Natural killer cell treated with Interleukin-12 subunit alpha and Interleukin-12 subunit beta and Interleukin-15 and Interleukin-18, amount 100 ng/mL, for 72 hours (primary cell): ENCODE measurements at regions not wholly inside any gene's neighbourhood (a gene's known extent, or its start where the extent isn't known, plus 50 kb on each side); places are given as distances from the start of the nearest gene placed in this dataset.

Source experiments
- ATAC-seq, 2 donors: fragments of 150-1000 bp; cut with Tn5 transposase in 1 of 2; sonication (Bioruptor Pico), chemical (Tn5 transposase) in 1 of 2; 2 replicates each; pipeline ENCODE4 v1.10.0; 2021
- DNase-seq: peaks from one replicate; pipeline ENCODE4 v3.0.0; 2022; ENCODE audit warnings: low spot score
- H3K27ac Mint-ChIP-seq, 2 donors: 1 replicate in 1 of 2; 2 replicates in 1 of 2; pipeline ENCODE4 v1.8.0; 2022; ENCODE audit warnings: mixed read lengths in 2 of 2, mild to moderate bottlenecking in 1 of 2, moderate library complexity in 1 of 2
- H3K27me3 Mint-ChIP-seq, 2 donors: 1 replicate in 1 of 2; 2 replicates in 1 of 2; pipeline ENCODE4 v1.8.0; 2022; ENCODE audit warnings: mixed read lengths in 2 of 2
- H3K36me3 Mint-ChIP-seq: one replicate; pipeline ENCODE4 v1.8.0; 2022; ENCODE audit warnings: mixed read lengths
- H3K4me1 Mint-ChIP-seq, 2 donors: 1 replicate in 1 of 2; 2 replicates in 1 of 2; pipeline ENCODE4 v1.8.0; 2022; ENCODE audit warnings: low read depth in 2 of 2, mixed read lengths in 2 of 2, mild to moderate bottlenecking in 1 of 2
- H3K4me3 Mint-ChIP-seq: one replicate; pipeline ENCODE4 v1.8.0; 2022; ENCODE audit warnings: mixed read lengths
- H3K9me3 Mint-ChIP-seq: 2 replicates; pipeline ENCODE4 v1.8.0; 2022; ENCODE audit warnings: mixed read lengths

- H3K9me3 Mint-ChIP-seq: no peaks in the 10 kb centered on the region
- no peak for DNase-seq
- H3K27me3 Mint-ChIP-seq: peaks cover 9 to 38% of the 10 kb centered on the region in 2 donors
- H3K27ac Mint-ChIP-seq: no peak overlapping the region
- no peak overlapping the region for H3K4me3 Mint-ChIP-seq
- H3K4me1 Mint-ChIP-seq: no peaks in the 10 kb centered on the region
- H3K36me3 Mint-ChIP-seq: no peaks in the 10 kb centered on the region
- ATAC-seq: no peak
These were observed 158.6 kb upstream of the LYZL1 start for GRCh38 chr10:29130190-29130673.

- no peak overlapping the region for H3K4me3 Mint-ChIP-seq
- ATAC-seq: no peak
- no peak for DNase-seq
- H3K27me3 Mint-ChIP-seq: peaks cover 9 to 37% of the 10 kb centered on the region in 2 donors
- no peaks in the 10 kb centered on the region for H3K36me3 Mint-ChIP-seq
- H3K27ac Mint-ChIP-seq: no peak overlapping the region
- H3K9me3 Mint-ChIP-seq: no peaks in the 10 kb centered on the region
- H3K4me1 Mint-ChIP-seq: no peaks in the 10 kb centered on the region
These were observed 156.8 kb upstream of the LYZL1 start for GRCh38 chr10:29131952-29132547.

GRCh38 chr10:29132551-29133111 is 156.2 kb upstream of the LYZL1 start:
- Mint-ChIP-seq H3K36me3 (no peaks in the 10 kb centered on the region), H3K9me3 (no peaks in the 10 kb centered on the region), H3K4me3 (no peak overlapping the region), H3K27ac (no peak overlapping the region), H3K4me1 (no peaks in the 10 kb centered on the region), H3K27me3 (peaks cover 7 to 37% of the 10 kb centered on the region in 2 donors)
- no peak for DNase-seq
- no peak for ATAC-seq

- no peaks in the 10 kb centered on the region for H3K4me1 Mint-ChIP-seq
- DNase-seq: no peak
- H3K4me3 Mint-ChIP-seq: no peak overlapping the region
- no peaks in the 10 kb centered on the region for H3K36me3 Mint-ChIP-seq
- ATAC-seq: no peak
- H3K27ac Mint-ChIP-seq: no peak overlapping the region
- H3K9me3 Mint-ChIP-seq: no peaks in the 10 kb centered on the region
- peaks cover 4 to 31% of the 10 kb centered on the region in 2 donors for H3K27me3 Mint-ChIP-seq
These were observed 153.5 kb upstream of the LYZL1 start for GRCh38 chr10:29135337-29135736.

- ATAC-seq: no peak
- H3K4me1 Mint-ChIP-seq: no peaks in the 10 kb centered on the region
- H3K4me3 Mint-ChIP-seq: no peak overlapping the region
- H3K36me3 Mint-ChIP-seq: no peaks in the 10 kb centered on the region
- no peak for DNase-seq
- no peaks in the 10 kb centered on the region for H3K9me3 Mint-ChIP-seq
- no peak overlapping the region for H3K27ac Mint-ChIP-seq
- H3K27me3 Mint-ChIP-seq: peaks cover 8 to 36% of the 10 kb centered on the region in 2 donors
These were observed 152.5 kb upstream of the LYZL1 start for GRCh38 chr10:29136411-29136810.

- Mint-ChIP-seq H3K9me3 (no peaks in the 10 kb centered on the region), H3K36me3 (no peaks in the 10 kb centered on the region), H3K4me3 (no peak overlapping the region)
These were observed 148.7 kb upstream of the LYZL1 start for GRCh38 chr10:29140151-29140550.

GRCh38 chr10:29140991-29141390 is 147.9 kb upstream of the LYZL1 start:
- Mint-ChIP-seq H3K9me3 (no peaks in the 10 kb centered on the region), H3K4me3 (no peak overlapping the region), H3K27ac (no peak overlapping the region), H3K4me1 (no peaks in the 10 kb centered on the region), H3K27me3 (peaks cover 13 to 44% of the 10 kb centered on the region in 2 donors), H3K36me3 (no peaks in the 10 kb centered on the region)
- ATAC-seq (no peak), DNase-seq (no peak)

More at GRCh38 chr10:29140151-29140550, 148.7 kb upstream of the LYZL1 start:
- Mint-ChIP-seq H3K4me1 (no peaks in the 10 kb centered on the region), H3K27ac (no peak overlapping the region), H3K27me3 (peaks cover 13 to 44% of the 10 kb centered on the region in 2 donors)
- DNase-seq (no peak), ATAC-seq (no peak)

GRCh38 chr10:29141761-29142160 is 147.1 kb upstream of the LYZL1 start:
- DNase-seq: no peak

GRCh38 chr10:29142516-29143314 is 146.2 kb upstream of the LYZL1 start:
- ATAC-seq: no peak
- Mint-ChIP-seq H3K36me3 (no peaks in the 10 kb centered on the region), H3K4me3 (no peak overlapping the region), H3K27me3 (peaks cover 15 to 36% of the 10 kb centered on the region in 2 donors), H3K9me3 (no peaks in the 10 kb centered on the region), H3K4me1 (no peaks in the 10 kb centered on the region), H3K27ac (no peak overlapping the region)
- DNase-seq: no peak

More at GRCh38 chr10:29141761-29142160, 147.1 kb upstream of the LYZL1 start:
- H3K9me3 Mint-ChIP-seq: no peaks in the 10 kb centered on the region
- no peaks in the 10 kb centered on the region for H3K36me3 Mint-ChIP-seq
- no peak overlapping the region for H3K27ac Mint-ChIP-seq
- H3K4me3 Mint-ChIP-seq: no peak overlapping the region
- ATAC-seq: no peak
- peaks cover 16 to 40% of the 10 kb centered on the region in 2 donors for H3K27me3 Mint-ChIP-seq
- no peaks in the 10 kb centered on the region for H3K4me1 Mint-ChIP-seq

GRCh38 chr10:29144126-29144525 is 144.7 kb upstream of the LYZL1 start:
- DNase-seq (no peak), ATAC-seq (no peak)
- H3K9me3 Mint-ChIP-seq: no peaks in the 10 kb centered on the region
- H3K27me3 Mint-ChIP-seq: peaks cover 15 to 36% of the 10 kb centered on the region in 2 donors
- no peaks in the 10 kb centered on the region for H3K4me1 Mint-ChIP-seq
- H3K4me3 Mint-ChIP-seq: no peak overlapping the region
- H3K27ac Mint-ChIP-seq: no peak overlapping the region
- no peaks in the 10 kb centered on the region for H3K36me3 Mint-ChIP-seq

GRCh38 chr10:29146311-29147100 is 142.4 kb upstream of the LYZL1 start:
- H3K4me3 Mint-ChIP-seq: no peak overlapping the region
- H3K27ac Mint-ChIP-seq: no peak overlapping the region
- no peaks in the 10 kb centered on the region for H3K4me1 Mint-ChIP-seq
- ATAC-seq: no peak
- no peak for DNase-seq
- no peaks in the 10 kb centered on the region for H3K9me3 Mint-ChIP-seq
- no peaks in the 10 kb centered on the region for H3K36me3 Mint-ChIP-seq
- peaks cover 12 to 29% of the 10 kb centered on the region in 2 donors for H3K27me3 Mint-ChIP-seq

- peaks cover 0 to 5% of the 10 kb centered on the region in 2 donors for H3K27me3 Mint-ChIP-seq
- H3K27ac Mint-ChIP-seq: no peak overlapping the region
- no peaks in the 10 kb centered on the region for H3K9me3 Mint-ChIP-seq
- DNase-seq (no peak), ATAC-seq (peak in 1 of 2 donors; percentile 6)
- no peaks in the 10 kb centered on the region for H3K4me1 Mint-ChIP-seq
- no peak overlapping the region for H3K4me3 Mint-ChIP-seq
- H3K36me3 Mint-ChIP-seq: no peaks in the 10 kb centered on the region
These were observed 138.9 kb upstream of the LYZL1 start for GRCh38 chr10:29150010-29150409.

- H3K27ac Mint-ChIP-seq: no peak overlapping the region
- H3K27me3 Mint-ChIP-seq: peaks cover 0 to 5% of the 10 kb centered on the region in 2 donors
- no peaks in the 10 kb centered on the region for H3K9me3 Mint-ChIP-seq
- H3K4me3 Mint-ChIP-seq: no peak overlapping the region
- DNase-seq (no peak), ATAC-seq (no peak)
- H3K36me3 Mint-ChIP-seq: no peaks in the 10 kb centered on the region
- H3K4me1 Mint-ChIP-seq: no peaks in the 10 kb centered on the region
These were observed 137.9 kb upstream of the LYZL1 start for GRCh38 chr10:29151005-29151404.
